Psoas muscle (tissue), 7 donors: ENCODE measurements at regions not wholly inside any gene's neighbourhood (a gene's known extent, or its start where the extent isn't known, plus 50 kb on each side); places are given as distances from the start of the nearest gene placed in this dataset.

ENCODE experiments used
- ATAC-seq, 4 donors: fragments of 200-7000 bp; cut with Tn5 transposase; one replicate each; pipeline ENCODE4 v1.9.1; 2020; ENCODE audit warnings: moderate library complexity in 3 of 4, mild to moderate bottlenecking in 2 of 4
- DNase-seq, 2 donors: peaks; one replicate each; pipeline ENCODE4 v3.0.0-alpha.2; 2020
- H3K27ac ChIP-seq: fragments of 200-600 bp; one replicate; pipeline ENCODE4 v1.8.0; 2022
- H3K27me3 ChIP-seq, 3 donors: fragments of 200-600 bp in 1 of 3; one replicate each; pipeline versions ENCODE4 v1.6.1 to v1.8.0; 2013 to 2022; ENCODE audit warnings: low read length in 2 of 3, mild to moderate bottlenecking in 2 of 3, moderate library complexity in 1 of 3; ENCODE audit not compliant: insufficient read depth in 3 of 3
- H3K36me3 ChIP-seq, 2 donors: fragments of 200-600 bp in 1 of 2; one replicate each; pipeline versions ENCODE4 v1.6.1 to v1.8.0; 2013 to 2022; ENCODE audit warnings: low read depth in 1 of 2, mild to moderate bottlenecking in 1 of 2, moderate library complexity in 1 of 2; ENCODE audit not compliant: insufficient read depth in 1 of 2
- H3K4me1 ChIP-seq: fragments of 200-600 bp; one replicate; pipeline ENCODE4 v1.8.0; 2022
- H3K4me3 ChIP-seq: fragments of 200-600 bp; one replicate; pipeline ENCODE4 v1.8.0; 2022; ENCODE audit warnings: mild to moderate bottlenecking
- H3K9me3 ChIP-seq: fragments of 200-600 bp; one replicate; pipeline ENCODE4 v1.8.0; 2022
- CTCF ChIP-seq: fragments of 200-600 bp; IDR thresholded peaks from one replicate; pipeline ENCODE4 v1.8.0; 2022; ENCODE audit warnings: antibody characterized with exemption
- WGBS, 3 donors: extraction: QIAGEN DNeasy Blood & Tissue Kit; methylation state at CpG; one replicate each; pipeline versions ENCODE4 v1.1.6 to v1.1.7; 2013; 5-methylcytosine and 5-hydroxymethylcytosine counted together
- intact Hi-C, 2 donors: fragments of 100-400 bp; cut with DNase I; formaldehyde crosslinking; loops; one replicate each; pipeline versions ENCODE4 v1.11.0 to v1.14.2; 2022
- donor health status: healthy with polysubstance abuse.
- donor health status: DM: no; HTN: no; CAD: no; lungs with moderate emphysema.
- donor health status: Bipolar disorder and iron deficiency.
- donor health status: healthy.
- donor health status: DM: yes; HTN: yes; CAD: no.
- donor health status: DM: no; HTN: no; CAD: no.
- donor health status: DM: yes; HTN: yes; CAD: no.

GRCh38 chr6:9482030-9482738 lies 932.7 kb downstream of the TFAP2A start:
- Histone ChIP-seq H3K4me1 (no peaks in the 10 kb centered on the region), H3K4me3 (no peak overlapping the region), H3K27ac (no peak overlapping the region), H3K36me3 (no peaks in the 10 kb centered on the region), H3K27me3 (peaks cover 0 to 3% (median 0%) of the 10 kb centered on the region in 3 donors), H3K9me3 (no peaks in the 10 kb centered on the region)
- ATAC-seq (no peak), DNase-seq (no peak)
- intact Hi-C loops, result no loop called here
- 64 to 71% (median 66%) methylated on average over 5 of the region's 5 CpGs for WGBS, 3 donors
- no peak for TF ChIP-seq CTCF

- ATAC-seq, result no peak
- intact Hi-C loops, result no loop called here
These were observed 933.4 kb downstream of the TFAP2A start for GRCh38 chr6:9481292-9482029.

GRCh38 chr6:9468277-9468676 lies 946.6 kb downstream of the TFAP2A start:
- intact Hi-C loops, result loop anchor here in 1 of 2 donors (10.0 kb wide), 1 partner anchor 1117 kb away; no protein-coding TSS in a partner anchor
- Histone ChIP-seq H3K4me3 (no peak overlapping the region), H3K4me1 (no peaks in the 10 kb centered on the region), H3K27me3 (no peaks in the 10 kb centered on the region), H3K9me3 (no peaks in the 10 kb centered on the region), H3K36me3 (no peaks in the 10 kb centered on the region), H3K27ac (no peak overlapping the region)
- ATAC-seq (no peak), DNase-seq (no peak)
- no peak for TF ChIP-seq CTCF
- 64 to 67% (median 65%) methylated on average over 3 of the region's 3 CpGs for WGBS, 3 donors

More at GRCh38 chr6:9481292-9482029, 933.4 kb downstream of the TFAP2A start:
- Histone ChIP-seq H3K9me3 (no peaks in the 10 kb centered on the region), H3K4me3 (no peak overlapping the region), H3K4me1 (no peaks in the 10 kb centered on the region), H3K36me3 (no peaks in the 10 kb centered on the region), H3K27ac (no peak overlapping the region), H3K27me3 (no peaks in the 10 kb centered on the region)
- no peak for TF ChIP-seq CTCF
- DNase-seq, result no peak
- 62 to 66% (median 63%) methylated on average over 7 of the region's 7 CpGs for WGBS, 3 donors

- Histone ChIP-seq H3K9me3 (no peaks in the 10 kb centered on the region), H3K27me3 (no peaks in the 10 kb centered on the region), H3K4me3 (no peak overlapping the region), H3K36me3 (no peaks in the 10 kb centered on the region), H3K27ac (no peak overlapping the region), H3K4me1 (no peaks in the 10 kb centered on the region)
- TF ChIP-seq CTCF, result no peak
- WGBS, 3 donors, result 72 to 80% (median 79%) methylated on average over 3 of the region's 3 CpGs
- no peak for ATAC-seq
- intact Hi-C loops, result loop anchor here in 1 of 2 donors (10.0 kb wide), 1 partner anchor 1117 kb away; no protein-coding TSS in a partner anchor
- no peak for DNase-seq
These were observed 947.1 kb downstream of the TFAP2A start for GRCh38 chr6:9467741-9468140.
